Suprapubic skin (tissue), 4 donors: ENCODE measurements at regions not wholly inside any gene's neighbourhood (a gene's known extent, or its start where the extent isn't known, plus 50 kb on each side); places are given as distances from the start of the nearest gene placed in this dataset.

Source experiments
- CTCF ChIP-seq, 2 donors: fragments of 200-600 bp in 1 of 2; fragments of 450-650 bp in 1 of 2; sonication (generic) in 1 of 2; IDR thresholded peaks; one replicate each; pipeline ENCODE4 v1.5.1; 2016 to 2019; ENCODE audit warnings: antibody characterized with exemption in 2 of 2, mild to moderate bottlenecking in 1 of 2, moderate library complexity in 1 of 2
- POLR2A ChIP-seq, 2 donors: fragments of 450-650 bp; IDR thresholded peaks; one replicate each; pipeline ENCODE4 v1.6.1; 2017; ENCODE audit warnings: antibody characterized with exemption in 2 of 2, mild to moderate bottlenecking in 2 of 2, moderate library complexity in 2 of 2
- POLR2AphosphoS5 ChIP-seq, 3 donors: sonication (generic); formaldehyde crosslinking; IDR thresholded peaks; one replicate each; pipeline ENCODE4 v1.6.1; 2017; ENCODE audit warnings: antibody characterized with exemption in 3 of 3

- TF ChIP-seq POLR2AphosphoS5 (IDR thresholded peaks at IDR 0.05) (peak in 2 of 3 donors; percentile 20 to 48), POLR2A (IDR thresholded peaks at IDR 0.05) (no peak), CTCF (IDR thresholded peaks at IDR 0.05) (no peak)
Observed at GRCh38 chr13:40190641-40191100, 475.8 kb downstream of the FOXO1 start.
